NCI-H1694 (cell line): ENCODE measurements at regions not wholly inside any gene's neighbourhood (a gene's known extent, or its start where the extent isn't known, plus 50 kb on each side); places are given as distances from the start of the nearest gene placed in this dataset.

ENCODE experiments used
- DNase-seq: peaks from one replicate; lab custom pipeline; 2025; lab: John Stamatoyannopoulos, UW

- no peak for DNase-seq
Measured at GRCh38 chr15:95503640-95504225, 826.8 kb upstream of the NR2F2 start.

DNA sequence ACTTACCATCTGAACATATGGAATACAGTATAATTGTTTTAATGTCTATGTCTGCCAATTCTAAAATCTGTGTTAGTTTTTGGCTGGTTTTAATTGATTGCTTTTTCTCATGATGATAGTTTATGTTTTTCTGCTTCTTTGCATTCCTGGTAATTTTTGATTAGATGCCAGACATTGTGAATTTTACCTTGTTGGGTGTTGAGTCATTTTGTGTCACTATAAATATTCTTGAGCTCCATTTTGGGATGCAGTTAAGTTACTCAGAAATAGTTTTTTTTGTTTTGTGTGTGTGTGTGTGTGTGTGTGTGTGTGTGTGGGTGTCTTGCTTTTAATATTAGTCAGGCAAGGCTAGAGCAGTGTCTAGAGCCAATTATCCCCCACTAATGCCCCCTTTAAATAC, 818.8 kb upstream of the NR2F2 start:
- DNase-seq = no peak

DNA sequence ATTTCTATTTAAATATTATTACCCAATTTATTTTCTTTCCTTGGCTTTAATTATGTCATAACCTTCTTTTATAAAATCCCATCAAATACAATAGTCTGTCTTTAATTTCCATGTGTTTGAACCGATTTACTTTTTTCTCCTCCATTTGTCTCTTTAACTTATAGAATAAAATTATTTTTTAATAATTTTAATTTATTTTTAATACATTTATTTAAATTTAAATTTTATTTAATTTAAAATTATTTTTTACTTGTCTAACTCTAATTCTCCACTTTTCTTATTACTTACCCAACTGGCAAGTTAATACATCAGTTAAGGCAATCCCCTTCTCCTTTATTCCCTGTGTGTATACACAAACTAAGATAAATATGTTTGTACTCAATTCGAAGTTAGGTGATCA, 817.6 kb upstream of the NR2F2 start:
- DNase-seq = no peak

DNA sequence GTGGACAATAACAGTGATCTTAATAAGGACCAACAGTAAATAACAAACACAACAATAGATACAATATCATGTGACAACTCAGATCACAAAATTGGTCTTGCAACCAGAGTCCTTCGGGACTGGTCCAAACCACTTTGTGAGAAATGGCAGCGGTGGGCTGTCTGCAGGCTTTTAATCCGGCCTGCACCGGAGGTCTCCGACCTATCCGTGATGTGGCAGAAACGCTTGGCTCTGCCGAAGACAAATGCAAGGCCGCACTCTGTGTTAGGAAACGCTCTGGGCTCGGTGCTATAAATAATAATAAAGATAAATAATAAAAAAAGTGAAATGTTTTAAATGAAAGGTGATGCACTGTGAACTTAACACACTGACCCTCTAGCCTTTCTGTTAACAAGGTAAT, 810.6 kb upstream of the NR2F2 start:
- no peak for DNase-seq

DNA sequence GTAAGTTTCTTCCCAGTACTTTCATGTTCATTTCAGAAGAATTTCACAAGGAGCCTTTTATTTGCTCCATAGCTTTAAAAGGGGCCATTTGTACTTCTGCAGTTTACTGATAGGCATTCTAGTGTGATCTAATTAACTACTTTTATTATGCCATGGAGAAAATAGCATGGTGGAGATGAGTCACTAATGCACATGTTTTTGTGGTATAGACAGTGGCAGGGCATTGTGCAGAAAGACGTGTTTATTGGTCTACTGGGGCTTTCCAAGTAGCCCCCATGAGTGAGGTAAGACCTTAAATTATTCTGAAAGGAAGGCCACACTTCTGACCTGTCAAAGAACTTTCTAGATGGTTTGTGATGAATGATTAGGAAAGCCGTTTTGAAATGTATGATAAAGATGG, 810.0 kb upstream of the NR2F2 start:
- DNase-seq = no peak

GRCh38 chr15:95520922-95521321, 809.6 kb upstream of the NR2F2 start:
- DNase-seq = no peak

DNA sequence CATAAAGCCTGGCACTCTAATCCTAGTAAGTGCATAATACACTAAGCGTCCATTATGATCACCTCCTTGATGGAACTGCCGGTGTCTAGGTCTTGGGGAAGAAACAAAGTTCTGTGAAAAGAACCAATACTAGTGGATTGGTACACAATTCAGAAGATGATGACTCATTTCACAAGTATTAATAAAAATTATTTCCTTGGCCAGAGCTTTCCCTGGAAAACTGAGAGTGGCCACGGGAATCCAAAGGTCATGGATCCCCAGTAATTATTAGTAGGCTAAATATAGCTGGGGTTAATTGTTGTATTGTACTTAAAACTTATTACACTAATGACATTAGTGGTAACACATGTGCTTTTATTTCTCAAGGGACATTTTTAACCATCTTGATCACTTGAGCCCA, 808.0 kb upstream of the NR2F2 start:
- DNase-seq = no peak

GRCh38 chr15:95528920-95529319, 801.6 kb upstream of the NR2F2 start:
- DNase-seq = no peak

- no peak for DNase-seq
Measured at GRCh38 chr15:95536638-95537037, 793.9 kb upstream of the NR2F2 start.

- no peak for DNase-seq
Measured at GRCh38 chr15:95538693-95539092, 791.8 kb upstream of the NR2F2 start.

- no peak for DNase-seq
Measured at GRCh38 chr15:95541301-95541700, 789.2 kb upstream of the NR2F2 start.

DNA sequence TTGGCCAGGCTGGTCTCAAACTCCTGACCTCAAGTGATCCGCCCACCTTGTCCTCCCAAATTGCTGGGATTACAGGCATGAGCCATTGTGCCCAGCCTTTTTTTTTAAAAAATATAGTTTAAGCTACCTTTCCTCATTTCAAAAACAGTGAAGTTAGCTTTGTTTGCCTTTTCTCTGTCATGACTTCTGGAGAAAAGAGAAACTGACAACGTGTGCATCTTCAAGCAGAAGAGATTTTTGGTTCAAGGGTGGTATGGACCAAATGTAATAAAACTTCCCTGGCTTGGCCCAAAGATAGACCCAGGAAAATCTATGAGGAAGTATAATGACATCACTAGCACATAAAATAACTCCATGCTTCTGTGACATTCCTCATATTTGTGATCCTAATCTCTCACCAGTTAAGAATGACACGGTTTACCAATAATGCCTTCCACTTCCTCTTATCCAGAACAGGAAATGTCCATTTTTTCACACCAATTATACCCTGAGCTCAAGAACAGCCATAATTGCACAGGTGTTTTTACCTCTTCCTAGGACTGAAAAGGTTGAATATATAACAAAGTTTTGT, 781.2 kb upstream of the NR2F2 start:
- DNase-seq = no peak

DNA sequence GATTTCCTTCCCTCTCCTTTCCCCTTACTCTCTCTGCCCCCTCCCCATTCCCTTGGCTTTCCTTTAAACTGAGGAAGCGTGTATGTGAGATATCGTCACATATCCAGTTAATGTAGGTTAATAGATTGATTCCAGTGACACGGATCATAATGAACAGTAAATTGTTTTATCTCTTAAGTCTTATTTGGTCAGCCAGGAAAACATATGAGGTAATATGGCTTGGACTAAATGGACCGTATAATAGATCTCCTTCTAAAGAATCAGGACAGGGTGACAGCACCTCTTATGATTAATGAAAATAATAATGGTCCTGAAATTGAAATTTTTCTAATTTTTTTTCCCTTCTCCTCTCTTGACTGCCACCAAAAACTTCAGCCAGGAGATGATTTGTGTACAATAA, 779.8 kb upstream of the NR2F2 start:
- no peak for DNase-seq

DNA sequence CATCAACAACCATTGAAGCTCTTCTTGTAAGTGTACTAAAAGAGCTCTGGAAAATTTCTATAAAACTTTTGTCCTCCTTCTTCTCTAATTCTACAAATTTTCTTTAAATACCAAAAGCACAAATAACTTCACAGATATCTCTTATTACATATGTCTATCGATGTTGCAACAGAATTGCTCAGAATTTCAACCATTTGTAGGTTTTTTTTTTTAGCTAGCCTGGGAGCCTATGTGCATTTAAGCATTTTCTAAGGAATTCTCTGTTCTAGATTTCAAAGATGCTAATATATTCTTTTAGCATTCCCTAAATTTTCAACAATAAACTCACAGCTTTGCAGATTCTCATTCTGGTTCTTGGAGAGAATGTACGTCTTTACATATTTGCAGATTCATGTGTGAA, 774.3 kb upstream of the NR2F2 start:
- no peak for DNase-seq

DNA sequence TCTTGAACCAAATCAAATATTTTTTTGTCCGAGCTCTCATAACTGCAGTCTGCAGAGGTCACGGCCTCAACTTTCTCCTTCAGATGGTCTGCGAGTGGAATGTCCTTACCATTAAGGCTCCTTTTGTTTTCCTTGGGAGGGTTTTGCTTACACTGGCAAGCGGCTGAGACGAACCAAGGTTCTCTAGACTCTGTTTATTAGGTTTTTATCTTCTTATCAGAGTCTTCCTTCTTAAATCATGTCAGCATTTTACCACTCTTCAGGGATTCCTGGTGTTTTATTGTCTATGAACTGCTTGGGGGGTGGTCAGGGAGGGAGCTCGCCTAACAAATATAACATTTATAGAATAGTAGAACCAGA, 773.7 kb upstream of the NR2F2 start:
- DNase-seq = no peak

- DNase-seq = no peak
Measured at GRCh38 chr15:95557226-95558046, 773.1 kb upstream of the NR2F2 start.

DNA sequence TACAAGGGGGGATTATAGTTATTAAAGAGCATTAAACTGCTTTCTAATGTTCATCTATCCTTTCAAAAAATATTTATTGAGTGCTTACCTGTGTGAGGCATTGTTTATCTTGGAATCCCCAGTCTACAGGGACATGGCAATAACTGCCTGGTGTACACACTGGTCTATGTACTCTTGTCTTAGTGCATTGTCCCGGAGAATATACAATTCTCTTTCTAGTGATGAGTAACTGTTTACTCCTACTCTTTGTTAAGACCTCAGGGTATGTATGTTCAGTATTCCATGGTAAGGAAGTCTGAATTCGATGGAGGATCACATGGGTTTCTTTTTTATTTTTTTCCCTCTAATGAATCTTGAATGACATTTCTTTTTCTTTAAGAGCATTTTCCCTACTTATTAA, 772.4 kb upstream of the NR2F2 start:
- DNase-seq = no peak

- no peak for DNase-seq
Measured at GRCh38 chr15:95558916-95559315, 771.6 kb upstream of the NR2F2 start.

DNA sequence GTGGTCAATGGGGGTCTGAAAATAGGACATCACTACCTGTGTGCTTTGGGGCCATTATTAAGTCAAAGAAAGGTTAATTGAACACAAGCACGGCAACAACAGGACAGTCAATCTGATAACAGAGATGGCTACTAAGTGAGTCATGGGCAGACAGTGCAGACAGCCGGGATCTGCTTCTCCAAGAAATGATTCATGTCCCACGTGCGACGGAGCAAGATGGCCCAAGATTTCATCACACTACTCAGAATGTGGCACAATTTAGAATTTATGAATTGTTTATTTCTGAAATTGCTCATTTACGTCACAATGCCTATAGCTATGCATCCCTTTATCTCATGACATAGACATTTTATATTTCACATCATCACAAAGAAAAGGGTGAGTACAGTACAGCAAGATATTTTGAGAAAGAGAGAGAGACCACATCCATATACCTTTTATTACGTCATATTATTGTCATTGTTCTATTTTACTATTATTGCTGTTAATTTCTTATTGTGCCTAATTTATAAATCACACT, 770.6 kb upstream of the NR2F2 start:
- no peak for DNase-seq

GRCh38 chr15:95561463-95561862, 769.0 kb upstream of the NR2F2 start:
- DNase-seq = no peak

GRCh38 chr15:95563634-95564033, 766.9 kb upstream of the NR2F2 start:
- no peak for DNase-seq

- no peak for DNase-seq
Measured at GRCh38 chr15:95565016-95565600, 765.4 kb upstream of the NR2F2 start.

- DNase-seq = no peak
Measured at GRCh38 chr15:95565690-95566089, 764.8 kb upstream of the NR2F2 start.
